ENCODE measurements at regions not wholly inside any gene's neighbourhood (a gene's known extent, or its start where the extent isn't known, plus 50 kb on each side); places are given as distances from the start of the nearest gene placed in this dataset.

DNA sequence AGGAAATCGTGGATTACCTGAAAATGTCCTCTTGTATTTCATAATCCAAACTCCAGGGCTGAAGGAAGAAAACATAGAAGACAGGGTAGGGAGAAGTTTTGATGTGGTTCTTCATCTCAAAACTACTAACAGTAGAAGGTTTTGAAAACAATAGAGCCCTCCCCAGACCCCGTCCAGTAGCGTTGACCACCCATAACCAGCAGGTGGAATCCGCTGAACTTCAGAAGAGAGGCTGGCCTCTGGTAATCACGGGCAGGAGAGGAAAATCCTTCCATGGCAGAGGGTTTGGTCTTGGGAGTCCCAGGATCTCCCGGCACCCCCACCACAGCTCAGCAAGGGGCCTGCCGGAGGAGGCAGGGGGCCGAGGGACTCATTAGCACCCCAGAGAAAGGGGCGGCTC, 333.4 kb upstream of the RNF32 start:
- no peak for DNase-seq (ENCODE audit: low read depth)

GRCh38 chr7:156305351-156305750, 335.2 kb upstream of the RNF32 start:
- DNase-seq (ENCODE audit: low read depth), result no peak

- no peak for DNase-seq (ENCODE audit: low read depth)
Measured at GRCh38 chr7:156282816-156283215, 357.8 kb upstream of the RNF32 start.

DNA sequence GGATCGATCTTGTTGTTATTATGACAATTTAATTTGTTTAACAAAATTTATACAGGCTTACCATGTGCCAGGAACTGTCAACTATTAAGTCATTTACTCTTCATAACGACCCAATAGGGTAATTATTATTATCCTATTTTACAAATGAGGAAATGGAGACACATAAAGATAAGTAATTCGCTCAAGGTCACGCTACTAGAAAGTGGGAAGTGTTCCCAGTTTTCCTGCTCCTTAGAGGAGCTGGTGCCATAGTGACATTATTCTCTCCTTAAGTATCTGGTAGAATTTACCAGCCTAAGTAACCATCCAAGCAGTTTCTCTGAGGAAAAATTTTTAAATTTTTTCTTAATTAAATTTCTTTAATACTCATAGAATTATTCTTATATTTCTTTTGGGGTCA, 360.9 kb upstream of the RNF32 start:
- DNase-seq (ENCODE audit: low read depth), result no peak

GRCh38 chr7:156275292-156275691, 365.3 kb upstream of the RNF32 start:
- DNase-seq (ENCODE audit: low read depth), result no peak

- no peak for DNase-seq (ENCODE audit: low read depth)
Measured at GRCh38 chr7:156274557-156274956, 366.0 kb upstream of the RNF32 start.

DNA sequence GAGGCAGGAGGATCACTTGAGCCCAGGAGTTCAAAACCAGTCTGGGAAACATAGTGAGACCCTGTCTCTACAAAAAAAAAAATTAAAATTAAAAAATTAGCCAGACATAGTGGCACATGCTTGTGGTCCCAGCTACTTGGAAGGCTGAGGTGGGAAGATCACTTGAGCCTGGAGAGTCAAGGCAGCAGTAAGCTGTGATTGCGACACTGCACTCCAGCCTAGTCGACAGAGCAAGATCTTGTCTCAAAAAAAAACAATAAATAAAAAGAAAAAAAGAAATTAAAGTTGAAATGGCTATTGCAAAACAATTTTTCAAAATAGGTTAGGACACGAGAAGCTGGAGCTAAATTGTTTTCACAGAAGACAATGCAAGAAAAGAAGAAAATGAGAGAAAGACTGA, 379.0 kb upstream of the RNF32 start:
- DNase-seq (ENCODE audit: low read depth), result no peak

DNA sequence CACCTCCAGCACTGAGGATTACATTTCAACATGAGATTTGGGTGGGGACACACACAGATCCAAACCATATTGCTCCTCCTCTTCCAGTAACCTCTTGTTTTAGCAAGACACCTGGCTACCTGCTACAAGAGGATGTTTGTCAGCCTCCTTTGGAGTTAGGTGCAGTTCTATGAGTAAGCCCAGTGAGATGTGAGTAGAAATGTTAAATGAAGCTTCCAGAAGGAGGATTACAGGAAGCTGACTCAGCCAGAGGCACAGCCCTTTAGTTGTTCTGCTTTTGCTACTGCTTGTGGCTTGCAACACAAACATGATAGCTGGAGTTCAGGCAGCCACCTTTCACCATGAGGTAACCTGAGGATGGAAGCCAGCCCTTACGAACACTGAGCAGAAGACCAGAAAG, 382.7 kb upstream of the RNF32 start:
- no peak for DNase-seq (ENCODE audit: low read depth)

DNA sequence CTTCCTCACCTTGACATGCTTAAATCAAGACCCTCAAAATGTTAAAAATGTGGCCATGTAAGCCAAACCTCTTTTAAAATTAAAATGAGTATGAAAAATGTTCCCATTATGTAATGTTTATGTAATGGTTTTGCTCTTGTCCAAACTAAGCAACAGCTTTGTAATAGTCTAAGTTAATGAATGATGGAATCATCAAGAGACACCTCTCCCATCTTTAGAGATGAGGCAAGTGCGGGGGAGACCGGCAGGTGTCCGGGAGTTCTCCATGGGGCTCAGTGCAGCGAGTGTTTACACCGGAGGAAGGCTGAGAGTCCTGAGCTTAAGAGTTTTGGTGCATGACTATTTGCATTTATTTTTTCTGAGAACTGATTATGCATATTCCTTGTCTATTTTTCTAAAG, 384.9 kb upstream of the RNF32 start:
- DNase-seq (ENCODE audit: low read depth), result no peak

GRCh38 chr7:156251861-156252260, 388.7 kb upstream of the RNF32 start:
- DNase-seq (ENCODE audit: low read depth), result no peak

- DNase-seq (ENCODE audit: low read depth), result no peak
Measured at GRCh38 chr7:156240532-156240931, 400.0 kb upstream of the RNF32 start.

DNA sequence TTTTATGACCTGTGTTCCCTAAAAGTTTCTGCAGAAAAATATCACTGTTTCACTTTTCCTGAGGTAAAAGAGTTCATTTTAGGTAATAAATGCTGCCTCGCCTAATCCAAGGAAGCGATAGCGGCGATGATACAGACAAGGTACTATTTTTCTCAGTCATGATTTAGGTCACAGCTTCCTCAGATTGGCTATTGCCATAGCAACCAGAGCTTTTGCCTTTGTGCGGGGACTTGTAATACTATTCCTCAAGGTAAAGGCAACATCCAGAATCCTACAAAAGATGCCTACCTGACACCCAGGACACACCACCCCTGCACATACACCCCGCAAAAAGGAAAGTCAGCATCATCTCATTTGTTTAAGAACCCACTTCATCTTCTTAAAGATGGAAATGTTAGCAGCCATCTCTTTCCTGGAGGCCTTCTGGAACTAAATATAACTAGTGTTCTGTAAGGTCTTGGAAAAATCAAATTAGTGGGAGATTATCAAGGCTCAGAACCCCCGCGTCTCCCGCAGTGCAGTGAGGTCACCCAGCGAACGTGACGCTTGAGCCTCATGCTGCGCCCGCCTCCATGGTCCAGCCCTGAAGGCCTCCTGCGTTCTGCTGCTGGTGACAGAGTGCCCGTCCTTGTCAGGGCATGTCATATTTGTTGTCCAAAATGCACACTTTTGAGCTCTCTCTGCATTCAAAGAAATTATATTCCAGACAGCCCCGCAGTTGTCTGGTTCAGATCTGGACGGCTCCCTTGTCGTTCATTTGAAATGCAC, 402.0 kb upstream of the RNF32 start:
- DNase-seq (ENCODE audit: low read depth), result no peak

GRCh38 chr7:156237614-156238013, 403.0 kb upstream of the RNF32 start:
- DNase-seq (ENCODE audit: low read depth), result no peak

DNA sequence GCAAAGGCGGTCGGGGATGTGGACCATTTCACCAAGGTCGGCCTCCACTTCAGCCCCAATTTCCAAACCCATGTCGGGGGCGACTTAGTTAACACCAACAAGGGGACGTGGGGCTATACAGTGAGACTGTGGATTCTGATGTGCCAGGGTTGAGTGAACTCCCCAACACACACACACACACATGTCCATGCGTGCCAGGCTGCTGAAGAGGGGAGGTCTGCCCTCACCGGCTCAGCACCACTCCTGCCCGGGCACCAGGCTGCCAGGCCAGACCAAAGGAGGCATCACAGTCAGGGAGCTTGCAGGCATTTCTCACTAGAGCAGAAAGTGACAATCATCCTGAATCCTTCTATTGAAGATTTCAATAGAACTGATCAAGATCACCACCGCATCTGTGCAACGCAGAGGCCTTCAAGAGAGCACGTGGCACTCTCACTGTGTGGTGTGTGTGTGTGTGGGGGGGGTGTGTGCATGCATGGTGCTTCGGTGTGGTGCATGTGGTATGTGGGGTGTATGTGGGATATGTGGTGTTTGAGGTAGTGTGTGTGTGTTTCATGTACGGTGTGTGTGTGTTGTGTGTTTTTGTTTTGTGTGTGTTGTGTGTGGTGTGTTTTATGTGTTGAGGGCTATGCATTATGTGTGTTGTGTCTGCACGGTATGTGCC, 403.5 kb upstream of the RNF32 start:
- DNase-seq (ENCODE audit: low read depth), result no peak

DNA sequence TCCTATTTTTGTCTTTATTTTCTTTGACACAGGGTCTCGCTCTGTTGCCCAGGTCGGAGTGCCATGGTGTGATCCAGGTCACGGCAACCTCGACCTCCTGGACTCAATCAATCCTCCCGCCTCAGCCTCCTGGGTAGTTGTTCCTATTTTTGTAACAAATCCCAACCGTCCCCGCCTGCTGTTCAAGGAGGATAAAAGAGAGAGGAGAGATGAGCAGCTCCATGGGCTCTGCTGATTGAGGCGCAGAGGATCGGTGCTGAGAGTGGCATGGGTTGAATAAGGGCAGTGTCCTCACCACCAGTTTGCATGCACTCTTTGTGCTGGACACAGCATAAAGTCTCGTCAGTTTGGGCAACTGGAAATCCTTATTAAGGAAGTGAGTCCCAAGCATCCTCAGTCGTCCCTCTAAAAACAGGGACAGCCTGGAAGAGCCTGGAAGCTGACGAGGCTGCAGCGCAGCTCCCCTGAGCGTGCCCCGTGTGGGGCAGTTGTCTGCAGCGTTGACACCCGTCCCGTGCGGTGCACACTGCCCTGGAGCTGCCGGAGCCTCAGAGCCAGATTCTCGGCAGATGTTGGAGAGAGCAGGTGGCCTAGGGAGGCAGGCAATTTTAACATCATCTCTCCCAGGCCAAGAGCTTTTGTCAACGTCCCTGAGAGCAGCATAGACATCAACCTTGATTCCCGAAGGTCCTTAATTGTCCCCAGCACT, 404.2 kb upstream of the RNF32 start:
- no peak for DNase-seq (ENCODE audit: low read depth)

DNA sequence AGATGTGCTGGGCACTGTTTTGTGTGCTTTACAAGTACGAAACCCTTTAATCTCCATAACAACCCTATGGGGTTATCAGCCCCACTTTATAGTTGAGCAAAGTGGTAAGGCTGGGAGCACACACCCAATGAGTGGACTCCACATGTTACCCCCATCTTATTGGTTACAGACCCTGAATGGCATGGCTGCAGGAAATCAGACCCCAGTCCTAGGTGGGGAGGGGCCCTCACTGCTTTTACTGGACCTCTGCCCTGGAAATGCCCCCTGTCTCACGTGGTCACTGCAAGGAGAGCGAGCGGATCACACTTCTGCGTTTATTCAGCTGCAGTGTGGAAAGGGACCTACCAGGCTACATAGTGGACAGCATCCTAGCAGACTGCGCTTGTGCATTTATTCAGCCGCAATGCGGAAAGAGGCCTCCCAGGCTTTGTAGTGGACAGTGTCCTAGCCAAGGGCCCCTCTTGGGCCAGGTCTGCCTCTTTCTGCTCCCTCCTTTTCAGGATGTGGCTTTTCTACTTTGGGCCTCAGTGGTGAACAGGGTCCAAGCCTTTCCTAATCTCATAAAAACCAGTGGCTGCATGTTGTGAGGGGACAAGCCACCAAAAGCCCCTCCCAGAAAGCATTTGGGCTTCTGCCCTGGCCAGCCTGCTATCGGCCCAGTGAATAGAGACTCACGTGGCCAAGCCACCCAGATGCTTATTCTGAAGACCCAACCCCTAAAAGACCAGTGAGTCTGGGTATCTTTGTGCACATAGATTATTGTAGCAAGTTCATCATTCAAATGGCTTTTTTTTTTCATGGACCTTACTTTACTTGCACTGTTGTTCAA, 405.7 kb upstream of the RNF32 start:
- DNase-seq (ENCODE audit: low read depth), result no peak

DNA sequence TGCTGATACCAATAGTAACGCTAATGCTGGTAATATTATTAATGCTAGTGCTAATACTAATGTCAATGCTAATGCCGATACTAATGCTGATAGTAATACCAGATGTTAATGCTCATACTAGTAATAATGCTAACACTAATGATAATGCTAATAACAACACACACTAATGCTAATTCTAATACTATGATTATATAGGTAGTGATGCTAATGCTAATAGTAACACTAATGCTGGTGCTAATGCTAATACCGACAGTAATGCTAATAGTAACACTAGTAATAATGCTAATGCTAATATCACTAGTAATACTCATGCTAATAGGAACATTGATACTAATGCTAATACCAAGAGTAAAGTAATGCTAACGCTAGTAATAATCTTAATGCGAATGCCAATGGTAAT, 406.4 kb upstream of the RNF32 start:
- DNase-seq (ENCODE audit: low read depth), result no peak

GRCh38 chr7:156232931-156233705, 407.5 kb upstream of the RNF32 start:
- DNase-seq (ENCODE audit: low read depth), result no peak

GRCh38 chr7:156230576-156230975, 410.0 kb upstream of the RNF32 start:
- no peak for DNase-seq (ENCODE audit: low read depth)

DNA sequence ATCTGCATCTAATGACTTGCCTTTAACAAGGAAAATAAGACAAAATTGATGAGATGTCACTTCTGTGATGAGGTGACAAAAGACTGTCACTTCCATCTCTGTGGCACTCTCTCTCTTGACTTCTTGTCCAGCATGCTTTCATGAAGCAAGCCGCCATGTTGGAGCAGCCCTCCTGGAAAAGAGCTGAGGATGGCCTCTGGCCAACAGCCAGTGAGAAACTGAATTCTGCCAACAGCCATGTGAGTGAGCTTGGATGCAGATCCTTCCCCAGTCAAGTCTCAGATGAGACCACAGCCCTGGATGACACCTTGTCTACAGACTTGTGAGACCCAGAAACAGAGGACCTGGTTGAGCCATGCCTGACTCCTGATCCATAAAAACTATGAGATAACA, 412.6 kb upstream of the SHH start:
- no peak for DNase-seq (ENCODE audit: low read depth)

Data from non-pigmented ciliary epithelial cell (primary cell).